GM23248 (cell line): ENCODE measurements at regions not wholly inside any gene's neighbourhood (a gene's known extent, or its start where the extent isn't known, plus 50 kb on each side); places are given as distances from the start of the nearest gene placed in this dataset.

Experiments used
- EZH2 ChIP-seq: fragments of 200-600 bp; sonication (generic); IDR thresholded peaks from 2 replicates; pipeline ENCODE4 v1.6.1; 2018; ENCODE audit warnings: antibody characterized with exemption, mild to moderate bottlenecking; ENCODE audit not compliant: insufficient read depth, poor library complexity, severe bottlenecking
- EZH2phosphoT487 ChIP-seq: fragments of 200-600 bp; sonication (generic); IDR thresholded peaks from 2 replicates; pipeline ENCODE4 v1.6.1; 2018; ENCODE audit warnings: antibody characterized with exemption, moderate library complexity, mild to moderate bottlenecking, low read depth; ENCODE audit not compliant: insufficient read depth

GRCh38 chr3:6438031-6438430 lies 422.9 kb upstream of the GRM7 start:
- TF ChIP-seq EZH2phosphoT487 (no peak), EZH2 (no peak)
